ENCODE measurements at regions not wholly inside any gene's neighbourhood (a gene's known extent, or its start where the extent isn't known, plus 50 kb on each side); places are given as distances from the start of the nearest gene placed in this dataset.
"Not testable (repeated sequence)": the region's sequence is repeated elsewhere in the genome, so short reads cannot be mapped to it uniquely, and the experiment has no call there.

- DNase-seq (ENCODE audit: low read depth in 1 of 2, low spot score in 1 of 2); H3K4me1 ChIP-seq (ENCODE audit: low read depth); H3K27ac ChIP-seq; H3K36me3 ChIP-seq; H3K9me3 ChIP-seq (ENCODE audit: low read depth); H3K4me3 ChIP-seq; H3K27me3 ChIP-seq: not testable (repeated sequence)
Observed at GRCh38 chr9:42339671-42340434, 156.4 kb downstream of the SPATA31A6 start.

GRCh38 chr9:42340435-42340723, 156.9 kb downstream of the SPATA31A6 start:
- H3K36me3 ChIP-seq; H3K4me3 ChIP-seq; H3K27ac ChIP-seq; H3K9me3 ChIP-seq (ENCODE audit: low read depth); DNase-seq (ENCODE audit: low read depth in 1 of 2, low spot score in 1 of 2); H3K27me3 ChIP-seq; H3K4me1 ChIP-seq (ENCODE audit: low read depth): not testable (repeated sequence)

- not testable (repeated sequence) for H3K4me3 ChIP-seq; H3K27ac ChIP-seq; H3K36me3 ChIP-seq; DNase-seq (ENCODE audit: low read depth in 1 of 2, low spot score in 1 of 2); H3K9me3 ChIP-seq (ENCODE audit: low read depth); H3K27me3 ChIP-seq; H3K4me1 ChIP-seq (ENCODE audit: low read depth)
Observed at GRCh38 chr9:42341860-42342259, 158.4 kb downstream of the SPATA31A6 start.

GRCh38 chr9:42342297-42342696, 158.8 kb downstream of the SPATA31A6 start:
- H3K27ac ChIP-seq; H3K9me3 ChIP-seq (ENCODE audit: low read depth); DNase-seq (ENCODE audit: low read depth in 1 of 2, low spot score in 1 of 2); H3K36me3 ChIP-seq; H3K4me1 ChIP-seq (ENCODE audit: low read depth); H3K4me3 ChIP-seq; H3K27me3 ChIP-seq: not testable (repeated sequence)

GRCh38 chr9:42344508-42344907, 161.0 kb downstream of the SPATA31A6 start:
- H3K4me1 ChIP-seq (ENCODE audit: low read depth); H3K9me3 ChIP-seq (ENCODE audit: low read depth); H3K27me3 ChIP-seq; H3K27ac ChIP-seq; H3K36me3 ChIP-seq; H3K4me3 ChIP-seq; DNase-seq (ENCODE audit: low read depth in 1 of 2, low spot score in 1 of 2): not testable (repeated sequence)

GRCh38 chr9:42346916-42347315, 163.5 kb downstream of the SPATA31A6 start:
- not testable (repeated sequence) for H3K4me3 ChIP-seq, H3K27me3 ChIP-seq

GRCh38 chr9:42349181-42349580, 165.7 kb downstream of the SPATA31A6 start:
- not testable (repeated sequence) for H3K36me3 ChIP-seq; H3K27me3 ChIP-seq; H3K4me3 ChIP-seq; H3K4me1 ChIP-seq (ENCODE audit: low read depth); H3K27ac ChIP-seq; H3K9me3 ChIP-seq (ENCODE audit: low read depth); DNase-seq (ENCODE audit: low read depth in 1 of 2, low spot score in 1 of 2)

More at GRCh38 chr9:42346916-42347315, 163.5 kb downstream of the SPATA31A6 start:
- H3K9me3 ChIP-seq (ENCODE audit: low read depth); DNase-seq (ENCODE audit: low read depth in 1 of 2, low spot score in 1 of 2); H3K27ac ChIP-seq; H3K4me1 ChIP-seq (ENCODE audit: low read depth); H3K36me3 ChIP-seq: not testable (repeated sequence)

- H3K4me3 ChIP-seq; DNase-seq (ENCODE audit: low read depth in 1 of 2, low spot score in 1 of 2); H3K36me3 ChIP-seq; H3K27me3 ChIP-seq; H3K4me1 ChIP-seq (ENCODE audit: low read depth); H3K9me3 ChIP-seq (ENCODE audit: low read depth); H3K27ac ChIP-seq: not testable (repeated sequence)
Observed at GRCh38 chr9:42350412-42350811, 167.0 kb downstream of the SPATA31A6 start.

GRCh38 chr9:42357604-42358373, 174.3 kb downstream of the SPATA31A6 start:
- not testable (repeated sequence) for H3K27ac ChIP-seq; H3K4me1 ChIP-seq (ENCODE audit: low read depth); H3K27me3 ChIP-seq; H3K9me3 ChIP-seq (ENCODE audit: low read depth); DNase-seq (ENCODE audit: low read depth in 1 of 2, low spot score in 1 of 2); H3K4me3 ChIP-seq; H3K36me3 ChIP-seq

GRCh38 chr9:42358626-42359247, 175.3 kb downstream of the SPATA31A6 start:
- not testable (repeated sequence) for H3K36me3 ChIP-seq

GRCh38 chr9:42364410-42365243, 181.2 kb downstream of the SPATA31A6 start:
- not testable (repeated sequence) for H3K4me3 ChIP-seq; DNase-seq (ENCODE audit: low read depth in 1 of 2, low spot score in 1 of 2); H3K4me1 ChIP-seq (ENCODE audit: low read depth); H3K27ac ChIP-seq; H3K27me3 ChIP-seq; H3K9me3 ChIP-seq (ENCODE audit: low read depth); H3K36me3 ChIP-seq

More at GRCh38 chr9:42358626-42359247, 175.3 kb downstream of the SPATA31A6 start:
- H3K27me3 ChIP-seq; H3K4me1 ChIP-seq (ENCODE audit: low read depth); H3K27ac ChIP-seq; DNase-seq (ENCODE audit: low read depth in 1 of 2, low spot score in 1 of 2); H3K4me3 ChIP-seq; H3K9me3 ChIP-seq (ENCODE audit: low read depth): not testable (repeated sequence)

GRCh38 chr9:42365244-42365945, 181.9 kb downstream of the SPATA31A6 start:
- not testable (repeated sequence) for H3K27me3 ChIP-seq; H3K36me3 ChIP-seq; H3K4me1 ChIP-seq (ENCODE audit: low read depth); H3K27ac ChIP-seq; H3K4me3 ChIP-seq; H3K9me3 ChIP-seq (ENCODE audit: low read depth)
- DNase-seq (ENCODE audit: low read depth in 1 of 2, low spot score in 1 of 2), result peak in 1 of 2 donors; percentile 27
